HTR-8/SVneo (cell line): ENCODE measurements at regions not wholly inside any gene's neighbourhood (a gene's known extent, or its start where the extent isn't known, plus 50 kb on each side); places are given as distances from the start of the nearest gene placed in this dataset.

Experiments used
- DNase-seq: peaks from one replicate; pipeline ENCODE4 v3.0.0; 2011; ENCODE audit warnings: low spot score, mixed read lengths; ENCODE audit not compliant: insufficient read length
- FAIRE-seq: peaks from 2 replicates; lab custom pipeline; 2011; peaks lifted over from hg19 to GRCh38; lab: Jason Lieb, UNC

GRCh38 chr7:89401099-89401498 lies 605.6 kb upstream of the TEX47 start:
- DNase-seq = no peak
- FAIRE-seq = no peak

- no peak for FAIRE-seq
- DNase-seq = no peak
These were observed 606.2 kb upstream of the TEX47 start for GRCh38 chr7:89401690-89402089.

- DNase-seq (no peak), FAIRE-seq (no peak)
These were observed 656.4 kb upstream of the TEX47 start for GRCh38 chr7:89451911-89452310.

- FAIRE-seq (no peak), DNase-seq (no peak)
These were observed 661.0 kb upstream of the TEX47 start for GRCh38 chr7:89456556-89456955.

GRCh38 chr7:89458114-89458513 lies 662.6 kb upstream of the TEX47 start:
- DNase-seq (no peak), FAIRE-seq (no peak)

GRCh38 chr7:89474456-89474855 lies 678.9 kb upstream of the TEX47 start:
- no peak for FAIRE-seq
- no peak for DNase-seq

- DNase-seq (no peak), FAIRE-seq (no peak)
These were observed 676.3 kb upstream of the STEAP1 start for GRCh38 chr7:89477991-89478390.

- DNase-seq (no peak), FAIRE-seq (no peak)
These were observed 658.6 kb upstream of the STEAP1 start for GRCh38 chr7:89495704-89496103.

GRCh38 chr7:89500084-89500483 lies 654.2 kb upstream of the STEAP1 start:
- DNase-seq (no peak), FAIRE-seq (no peak)

- DNase-seq (no peak), FAIRE-seq (no peak)
These were observed 651.0 kb upstream of the STEAP1 start for GRCh38 chr7:89503281-89503680.

GRCh38 chr7:89507034-89507433 lies 647.2 kb upstream of the STEAP1 start:
- no peak for FAIRE-seq

GRCh38 chr7:89511900-89512299 lies 642.4 kb upstream of the STEAP1 start:
- FAIRE-seq = no peak
- no peak for DNase-seq

More at GRCh38 chr7:89507034-89507433, 647.2 kb upstream of the STEAP1 start:
- DNase-seq = no peak

- DNase-seq = no peak
- no peak for FAIRE-seq
These were observed 639.3 kb upstream of the STEAP1 start for GRCh38 chr7:89514970-89515369.

GRCh38 chr7:89517815-89518214 lies 636.5 kb upstream of the STEAP1 start:
- DNase-seq (no peak), FAIRE-seq (no peak)

GRCh38 chr7:89549768-89550167 lies 604.5 kb upstream of the STEAP1 start:
- FAIRE-seq (no peak), DNase-seq (no peak)

- DNase-seq = no peak
- FAIRE-seq = no peak
These were observed 600.1 kb upstream of the STEAP1 start for GRCh38 chr7:89554209-89554608.

GRCh38 chr7:89559596-89559995 lies 594.7 kb upstream of the STEAP1 start:
- DNase-seq (no peak), FAIRE-seq (no peak)

- no peak for FAIRE-seq
- no peak for DNase-seq
These were observed 590.7 kb upstream of the STEAP1 start for GRCh38 chr7:89563597-89563996.

- FAIRE-seq (no peak), DNase-seq (no peak)
These were observed 569.4 kb upstream of the STEAP1 start for GRCh38 chr7:89584896-89585295.

GRCh38 chr7:89593125-89593524 lies 561.1 kb upstream of the STEAP1 start:
- no peak for FAIRE-seq
- no peak for DNase-seq

GRCh38 chr7:89602984-89603383 lies 551.3 kb upstream of the STEAP1 start:
- FAIRE-seq (no peak), DNase-seq (no peak)

- FAIRE-seq (no peak), DNase-seq (no peak)
These were observed 548.9 kb upstream of the STEAP1 start for GRCh38 chr7:89605362-89605761.

GRCh38 chr7:89606511-89606910 lies 547.8 kb upstream of the STEAP1 start:
- FAIRE-seq (no peak), DNase-seq (no peak)
